Liver (tissue), 8 donors: ENCODE measurements at regions not wholly inside any gene's neighbourhood (a gene's known extent, or its start where the extent isn't known, plus 50 kb on each side); places are given as distances from the start of the nearest gene placed in this dataset.

Experiments
- DNase-seq: peaks from one replicate; pipeline ENCODE4 v3.0.0-alpha.2; 2017; ENCODE audit warnings: low spot score
- H3K27ac ChIP-seq, 2 donors: one replicate each; pipeline ENCODE4 v1.7.0; 2013; ENCODE audit warnings: inconsistent platforms in 2 of 2, low read length in 2 of 2, control low read depth in 1 of 2, low read depth in 1 of 2, mild to moderate bottlenecking in 1 of 2
- H3K27me3 ChIP-seq, 4 donors: one replicate each; pipeline versions ENCODE4 v1.6.1 to v1.7.0; 2013; ENCODE audit warnings: low read length in 3 of 4, inconsistent platforms in 1 of 4, mild to moderate bottlenecking in 1 of 4, moderate library complexity in 1 of 4; ENCODE audit not compliant: control insufficient read depth in 4 of 4, insufficient read depth in 4 of 4
- H3K36me3 ChIP-seq, 4 donors: one replicate each; pipeline versions ENCODE4 v1.6.1 to v1.7.0; 2013; ENCODE audit warnings: low read length in 3 of 4, mild to moderate bottlenecking in 3 of 4, low read depth in 1 of 4, moderate library complexity in 1 of 4; ENCODE audit not compliant: control insufficient read depth in 4 of 4, insufficient read depth in 3 of 4
- H3K4me1 ChIP-seq, 4 donors: one replicate each; pipeline versions ENCODE4 v1.6.1 to v1.7.0; 2013; ENCODE audit warnings: low read length in 3 of 4, mild to moderate bottlenecking in 3 of 4, moderate library complexity in 1 of 4; ENCODE audit not compliant: control insufficient read depth in 4 of 4, insufficient read depth in 4 of 4
- H3K4me3 ChIP-seq, 3 donors: one replicate each; pipeline versions ENCODE4 v1.6.1 to v1.7.0; 2013; ENCODE audit warnings: low read length in 3 of 3, control low read depth in 1 of 3, low read depth in 1 of 3, mild to moderate bottlenecking in 1 of 3
- H3K9ac ChIP-seq, 2 donors: one replicate each; pipeline ENCODE4 v1.7.0; 2013; ENCODE audit warnings: low read length in 2 of 2, mild to moderate bottlenecking in 2 of 2, moderate library complexity in 2 of 2, control low read depth in 1 of 2, low read depth in 1 of 2
- H3K9me3 ChIP-seq, 4 donors: one replicate each; pipeline versions ENCODE4 v1.6.1 to v1.7.0; 2013; ENCODE audit warnings: low read length in 3 of 4; ENCODE audit not compliant: control insufficient read depth in 4 of 4
- ATF3 ChIP-seq: IDR thresholded peaks from 2 replicates; pipeline ENCODE4 v1.6.1; 2016; ENCODE audit warnings: antibody characterized with exemption
- CTCF ChIP-seq: fragments of 150-350 bp; IDR thresholded peaks from 2 replicates; pipeline ENCODE4 v1.5.1; 2017; ENCODE audit warnings: improper control_type of control experiment, low read depth, low read length; ENCODE audit not compliant: missing input control
- EGR1 ChIP-seq, 2 donors: IDR thresholded peaks; 2 replicates each; pipeline ENCODE4 v1.6.1; 2016 to 2018; ENCODE audit warnings: antibody characterized with exemption in 2 of 2, low read depth in 2 of 2
- FOXA1 ChIP-seq: IDR thresholded peaks from 2 replicates; pipeline ENCODE4 v1.6.1; 2016; ENCODE audit warnings: antibody characterized with exemption
- FOXA2 ChIP-seq: IDR thresholded peaks from 2 replicates; pipeline ENCODE4 v1.6.1; 2016; ENCODE audit warnings: antibody characterized with exemption
- GABPA ChIP-seq, 2 donors: IDR thresholded peaks in 1 of 2; conservative IDR thresholded peaks in 1 of 2; 2 replicates each; pipeline ENCODE4 v1.6.1; 2016; ENCODE audit warnings: antibody characterized with exemption in 2 of 2, mild to moderate bottlenecking in 1 of 2, moderate library complexity in 1 of 2
- HNF4A ChIP-seq, 2 donors: conservative IDR thresholded peaks; 2 replicates each; pipeline ENCODE4 v1.6.1; 2016; ENCODE audit warnings: antibody characterized with exemption in 2 of 2, mild to moderate bottlenecking in 2 of 2
- HNF4G ChIP-seq: IDR thresholded peaks from 2 replicates; pipeline ENCODE4 v1.6.1; 2016; ENCODE audit warnings: antibody characterized with exemption
- JUND ChIP-seq, 2 donors: IDR thresholded peaks; 2 replicates each; pipeline ENCODE4 v1.6.1; 2016; ENCODE audit warnings: antibody characterized with exemption in 2 of 2
- MAX ChIP-seq: IDR thresholded peaks from 2 replicates; pipeline ENCODE4 v1.6.1; 2016; ENCODE audit warnings: antibody characterized with exemption
- NR2F2 ChIP-seq: IDR thresholded peaks from 2 replicates; pipeline ENCODE4 v1.6.1; 2016; ENCODE audit warnings: antibody characterized with exemption
- RAD21 ChIP-seq, 2 donors: IDR thresholded peaks; 2 replicates each; pipeline ENCODE4 v1.6.1; 2016; ENCODE audit warnings: antibody characterized with exemption in 2 of 2, mild to moderate bottlenecking in 2 of 2
- REST ChIP-seq: IDR thresholded peaks from 2 replicates; pipeline ENCODE4 v1.6.1; 2016; ENCODE audit warnings: antibody characterized with exemption, mild to moderate bottlenecking
- TAF1 ChIP-seq: conservative IDR thresholded peaks from 2 replicates; pipeline ENCODE4 v1.6.1; 2016; ENCODE audit warnings: antibody characterized with exemption, mild to moderate bottlenecking
- YY1 ChIP-seq: IDR thresholded peaks from 2 replicates; pipeline ENCODE4 v1.6.1; 2016; ENCODE audit warnings: antibody characterized with exemption, mild to moderate bottlenecking
- ZBTB33 ChIP-seq: IDR thresholded peaks from 2 replicates; pipeline ENCODE4 v1.6.1; 2016; ENCODE audit warnings: antibody characterized with exemption
- WGBS: extraction: QIAGEN DNeasy Blood & Tissue Kit; methylation state at CpG from one replicate; pipeline ENCODE4 v1.1.7; 2013; 5-methylcytosine and 5-hydroxymethylcytosine counted together
- donor health status: healthy.
- donor health status: healthy.
- donor health status: healthy.
- donor health status: healthy.
- donor health status: healthy.

GRCh38 chr1:73105755-73106154, 823.4 kb upstream of the NEGR1 start:
- Histone ChIP-seq H3K27me3 (no peaks in the 10 kb centered on the region), H3K4me1 (no peaks in the 10 kb centered on the region), H3K36me3 (no peaks in the 10 kb centered on the region), H3K27ac (no peak overlapping the region), H3K4me3 (no peak overlapping the region), H3K9me3 (peaks cover 0 to 4% (median 1%) of the 10 kb centered on the region in 4 donors), H3K9ac (no peak overlapping the region)
- DNase-seq = no peak
- no peak for TF ChIP-seq ATF3
- TF ChIP-seq JUND (IDR thresholded peaks at IDR 0.05) = no peak
- no peak for TF ChIP-seq CTCF
- TF ChIP-seq REST = no peak
- TF ChIP-seq FOXA1 = no peak
- TF ChIP-seq NR2F2 = no peak
- TF ChIP-seq RAD21 (IDR thresholded peaks at IDR 0.05) = no peak
- TF ChIP-seq YY1 = no peak
- no peak for TF ChIP-seq HNF4G
- TF ChIP-seq HNF4A (conservative IDR thresholded peaks at IDR 0.05) = no peak
- TF ChIP-seq GABPA (IDR thresholded peaks at IDR 0.05 in 1 of 2, conservative IDR thresholded peaks at IDR 0.05 in 1 of 2) = no peak
- WGBS = 91% methylated on average over 16 of the region's 16 CpGs

- Histone ChIP-seq H3K27ac (no peak overlapping the region), H3K4me3 (no peak overlapping the region), H3K9ac (no peak overlapping the region), H3K4me1 (no peaks in the 10 kb centered on the region), H3K9me3 (peaks cover 0 to 4% (median 1%) of the 10 kb centered on the region in 4 donors), H3K36me3 (no peaks in the 10 kb centered on the region), H3K27me3 (no peaks in the 10 kb centered on the region)
- 91% methylated on average over 8 of the region's 8 CpGs for WGBS
- no peak for DNase-seq
- TF ChIP-seq GABPA (IDR thresholded peaks at IDR 0.05 in 1 of 2, conservative IDR thresholded peaks at IDR 0.05 in 1 of 2) = no peak
- TF ChIP-seq EGR1 (IDR thresholded peaks at IDR 0.05; ENCODE audit: low read depth in 2 of 2) = no peak
- no peak for TF ChIP-seq HNF4A (conservative IDR thresholded peaks at IDR 0.05)
- no peak for TF ChIP-seq HNF4G
- no peak for TF ChIP-seq FOXA2
- no peak for TF ChIP-seq NR2F2
- TF ChIP-seq TAF1 = no peak
- TF ChIP-seq JUND (IDR thresholded peaks at IDR 0.05) = no peak
- TF ChIP-seq MAX = no peak
- no peak for TF ChIP-seq ZBTB33
- no peak for TF ChIP-seq REST
- TF ChIP-seq ATF3 = no peak
- TF ChIP-seq RAD21 (IDR thresholded peaks at IDR 0.05) = no peak
- no peak for TF ChIP-seq YY1
Measured at GRCh38 chr1:73104749-73105148, 822.4 kb upstream of the NEGR1 start.
